A673 (cell line): ENCODE measurements at regions not wholly inside any gene's neighbourhood (a gene's known extent, or its start where the extent isn't known, plus 50 kb on each side); places are given as distances from the start of the nearest gene placed in this dataset.

Source experiments
- BruUV-seq: library from RNA; stranded (reverse); fragments of 400-500 nt; replicated peaks from 2 replicates; lab custom pipeline; 2021; lab: Mats Ljungman, UMichigan
- CTCF ChIA-PET: fragments of 300-600 bp; sonication (Branson Sonifier 250); formaldehyde crosslinking; loops from one replicate; lab custom pipeline; 2022; ENCODE audit warnings: antibody characterized with exemption; lab: Charles Lee
- POLR2A ChIA-PET: fragments of 300-600 bp; sonication (Branson Sonifier 250); formaldehyde crosslinking; loops from one replicate; lab custom pipeline; 2022; ENCODE audit warnings: antibody characterized with exemption; ENCODE audit not compliant: low non-redundant PET; lab: Charles Lee
- DNase-seq: peaks from one replicate; pipeline ENCODE4 v3.0.0-alpha.2; 2015; ENCODE audit warnings: low spot score
- H3K27ac ChIP-seq: fragments of 200-600 bp; sonication (generic); 2 replicates; pipeline ENCODE4 v1.5.1; 2016; ENCODE audit warnings: mixed run types, low read depth, mild to moderate bottlenecking, mixed read lengths, antibody characterized with exemption, low read length; ENCODE audit not compliant: poor library complexity, severe bottlenecking
- H3K27me3 ChIP-seq: fragments of 200-600 bp; sonication (generic); replicated peaks from 2 replicates; pipeline ENCODE4 v1.6.1; 2017; ENCODE audit warnings: mixed run types, low read depth, mild to moderate bottlenecking, mixed read lengths, antibody characterized with exemption, low read length; ENCODE audit not compliant: insufficient read depth, poor library complexity
- H3K36me3 ChIP-seq: fragments of 200-600 bp; sonication (generic); 2 replicates; pipeline ENCODE4 v1.6.1; 2016; ENCODE audit warnings: mixed run types, mild to moderate bottlenecking, mixed read lengths, antibody characterized with exemption, low read length; ENCODE audit not compliant: insufficient read depth, poor library complexity, severe bottlenecking
- H3K4me1 ChIP-seq: fragments of 200-600 bp; sonication (generic); 2 replicates; pipeline ENCODE4 v1.6.1; 2017; ENCODE audit warnings: mixed run types, mild to moderate bottlenecking, mixed read lengths, antibody characterized with exemption, low read length; ENCODE audit not compliant: insufficient read depth, poor library complexity, severe bottlenecking
- H3K4me3 ChIP-seq: fragments of 200-600 bp; sonication (generic); 2 replicates; pipeline ENCODE4 v1.5.1; 2016; ENCODE audit warnings: low read depth, mixed run types, mild to moderate bottlenecking, mixed read lengths, low read length; ENCODE audit not compliant: poor library complexity, severe bottlenecking
- H3K9me3 ChIP-seq: fragments of 200-600 bp; sonication (generic); 2 replicates; pipeline ENCODE4 v1.6.1; 2016; ENCODE audit warnings: mixed run types, low read depth, mild to moderate bottlenecking, mixed read lengths, antibody characterized with exemption, low read length; ENCODE audit not compliant: poor library complexity, severe bottlenecking
- EZH2 ChIP-seq: fragments of 200-600 bp; sonication (generic); IDR thresholded peaks from 2 replicates; pipeline ENCODE4 v1.6.1; 2017; ENCODE audit warnings: borderline replicate concordance, low read depth, mild to moderate bottlenecking, mixed read lengths, antibody characterized with exemption, low read length; ENCODE audit not compliant: poor library complexity, severe bottlenecking
- intact Hi-C: fragments of 100-400 bp; cut with micrococcal nuclease; formaldehyde crosslinking; loops from one replicate; pipeline ENCODE4 v1.10.0; 2022; ENCODE audit not compliant: unreplicated experiment
- TF ChIP-seq, protein P1 (sequence below): fragments of 300-800, 200-600 bp; sonication (generic); conservative IDR thresholded peaks from 2 replicates; pipeline ENCODE4 v1.5.1; 2017; ENCODE audit warnings: low read depth, mild to moderate bottlenecking, antibody characterized with exemption, low read length, moderate library complexity, mixed read lengths

DNA sequence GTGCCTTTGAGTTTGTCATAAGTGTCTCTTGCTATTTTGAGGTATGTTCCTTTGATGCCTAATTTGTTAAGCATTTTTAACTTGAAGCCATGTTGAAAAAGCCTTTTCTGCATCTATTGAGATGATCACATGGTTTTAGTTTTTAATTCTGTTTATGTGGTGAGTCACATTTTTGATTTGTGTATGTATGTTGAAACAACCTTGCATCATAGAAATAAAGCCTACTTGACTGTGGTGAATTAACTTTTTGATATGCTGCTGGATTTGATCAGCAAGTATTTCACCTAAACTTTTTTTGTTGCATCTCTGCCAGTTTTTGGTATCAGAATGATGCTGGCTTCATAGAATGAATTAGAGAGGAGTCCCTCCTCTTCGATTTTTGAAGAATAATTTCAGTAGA is 469.7 kb downstream of the CDH2 start:
- Histone ChIP-seq H3K27ac (no peak overlapping the region), H3K4me3 (no peak overlapping the region), H3K36me3 (no peaks in the 10 kb centered on the region), H3K4me1 (peaks cover 11% of the 10 kb centered on the region), H3K27me3 (no peaks in the 10 kb centered on the region), H3K9me3 (peaks cover 7% of the 10 kb centered on the region)
- ChIA-PET POLR2A (no interaction called here), CTCF (no interaction called here)
- no peak for TF ChIP-seq EZH2
- TF ChIP-seq, protein P1, sequence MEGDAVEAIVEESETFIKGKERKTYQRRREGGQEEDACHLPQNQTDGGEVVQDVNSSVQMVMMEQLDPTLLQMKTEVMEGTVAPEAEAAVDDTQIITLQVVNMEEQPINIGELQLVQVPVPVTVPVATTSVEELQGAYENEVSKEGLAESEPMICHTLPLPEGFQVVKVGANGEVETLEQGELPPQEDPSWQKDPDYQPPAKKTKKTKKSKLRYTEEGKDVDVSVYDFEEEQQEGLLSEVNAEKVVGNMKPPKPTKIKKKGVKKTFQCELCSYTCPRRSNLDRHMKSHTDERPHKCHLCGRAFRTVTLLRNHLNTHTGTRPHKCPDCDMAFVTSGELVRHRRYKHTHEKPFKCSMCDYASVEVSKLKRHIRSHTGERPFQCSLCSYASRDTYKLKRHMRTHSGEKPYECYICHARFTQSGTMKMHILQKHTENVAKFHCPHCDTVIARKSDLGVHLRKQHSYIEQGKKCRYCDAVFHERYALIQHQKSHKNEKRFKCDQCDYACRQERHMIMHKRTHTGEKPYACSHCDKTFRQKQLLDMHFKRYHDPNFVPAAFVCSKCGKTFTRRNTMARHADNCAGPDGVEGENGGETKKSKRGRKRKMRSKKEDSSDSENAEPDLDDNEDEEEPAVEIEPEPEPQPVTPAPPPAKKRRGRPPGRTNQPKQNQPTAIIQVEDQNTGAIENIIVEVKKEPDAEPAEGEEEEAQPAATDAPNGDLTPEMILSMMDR, result no peak
- intact Hi-C loops, result no loop called here
- DNase-seq, result no peak
- no TSS peak for BruUV-seq

DNA sequence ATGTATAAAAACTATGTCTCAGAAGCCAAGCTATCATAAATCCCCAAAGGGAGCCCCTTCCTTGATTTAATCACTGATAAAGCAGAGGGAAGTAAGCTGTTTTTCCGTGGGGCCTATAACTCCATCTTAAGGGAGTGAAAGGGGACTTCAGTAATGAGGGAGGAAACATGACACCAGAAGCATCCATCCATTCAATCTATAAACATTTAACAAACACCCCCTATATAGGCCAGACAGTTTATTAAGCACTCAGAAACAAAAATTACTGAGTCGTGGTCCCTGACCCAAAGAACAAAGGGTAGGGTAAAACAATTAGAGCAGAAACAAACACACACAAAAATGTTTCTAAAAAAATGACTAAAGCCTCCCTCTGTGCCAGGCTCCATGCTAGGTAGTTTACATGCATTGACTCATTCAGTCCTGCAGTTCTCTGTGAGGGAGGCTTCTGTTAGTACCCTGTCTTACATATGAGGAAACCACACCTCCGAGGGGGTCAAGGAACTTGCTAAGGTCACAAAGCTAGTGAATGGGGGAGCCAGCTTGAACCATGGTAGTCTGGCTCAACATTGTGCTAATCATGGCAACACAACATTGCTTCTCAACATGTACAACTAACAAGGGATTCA is 472.1 kb downstream of the CDH2 start:
- TF ChIP-seq EZH2, result no peak
- TF ChIP-seq, protein P1, result no peak
- intact Hi-C loops, result no loop called here
- ChIA-PET POLR2A (interaction anchor here (0.6 kb wide), 1 partner anchor 45 kb away, joined by 3 read pairs; no protein-coding TSS in a partner anchor), CTCF (no interaction called here)
- H3K36me3 ChIP-seq, result no peaks in the 10 kb centered on the region
- no TSS peak for BruUV-seq
- peak; percentile 23 for DNase-seq
- H3K4me1 ChIP-seq, result peaks cover 8% of the 10 kb centered on the region
- no peak overlapping the region for H3K4me3 ChIP-seq
- peaks cover 7% of the 10 kb centered on the region for H3K9me3 ChIP-seq
- no peaks in the 10 kb centered on the region for H3K27me3 ChIP-seq
- no peak overlapping the region for H3K27ac ChIP-seq

DNA sequence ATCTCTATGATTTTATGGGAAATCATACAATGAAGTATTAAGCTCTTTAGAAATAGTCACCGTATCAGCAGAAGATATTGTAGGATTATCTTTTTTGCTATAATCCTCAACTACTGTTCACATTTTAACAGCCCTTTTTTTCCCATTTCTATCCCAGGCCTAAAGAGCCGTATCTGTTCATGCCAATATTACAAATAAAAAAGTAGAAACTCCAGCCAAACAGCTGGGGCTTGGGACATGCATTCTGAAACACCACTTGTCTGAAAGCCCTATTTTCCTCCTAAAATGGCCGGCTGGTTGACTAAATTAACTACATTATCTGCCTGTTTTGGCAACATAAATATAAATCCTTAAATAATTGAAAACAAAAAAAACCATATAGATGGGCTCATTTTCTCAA is 477.8 kb downstream of the CDH2 start:
- H3K27me3 ChIP-seq, result no peaks in the 10 kb centered on the region
- intact Hi-C loops, result no loop called here
- no peak overlapping the region for H3K27ac ChIP-seq
- ChIA-PET POLR2A (no interaction called here), CTCF (no interaction called here)
- no peak for DNase-seq
- peaks cover 2% of the 10 kb centered on the region for H3K4me1 ChIP-seq
- no peak for TF ChIP-seq EZH2
- TF ChIP-seq, protein P1, result no peak
- H3K36me3 ChIP-seq, result no peaks in the 10 kb centered on the region
- H3K9me3 ChIP-seq, result no peaks in the 10 kb centered on the region
- H3K4me3 ChIP-seq, result no peak overlapping the region
- BruUV-seq, result no TSS peak
